HL-60 (cell line): ENCODE measurements at regions not wholly inside any gene's neighbourhood (a gene's known extent, or its start where the extent isn't known, plus 50 kb on each side); places are given as distances from the start of the nearest gene placed in this dataset.
"Not testable (repeated sequence)": the region's sequence is repeated elsewhere in the genome, so short reads cannot be mapped to it uniquely, and the experiment has no call there.

ENCODE experiments used
- CTCF ChIP-seq: IDR thresholded peaks from one replicate; pipeline ENCODE4 v1.5.1; 2011; ENCODE audit warnings: low read length, control low read depth, inconsistent platforms; ENCODE audit not compliant: insufficient read depth
- GABPA ChIP-seq: IDR thresholded peaks from 2 replicates; pipeline ENCODE4 v1.6.1; 2012; ENCODE audit warnings: low read depth
- SPI1 ChIP-seq: IDR thresholded peaks from 2 replicates; pipeline ENCODE4 v1.6.1; 2012; ENCODE audit warnings: low read depth, mild to moderate bottlenecking, borderline replicate concordance

- TF ChIP-seq CTCF, GABPA, SPI1: not testable (repeated sequence)
These were observed 53.8 kb upstream of the ECHDC1 start for GRCh38 chr6:127397171-127397597.
